ACHN (cell line): ENCODE measurements at regions not wholly inside any gene's neighbourhood (a gene's known extent, or its start where the extent isn't known, plus 50 kb on each side); places are given as distances from the start of the nearest gene placed in this dataset.
A peak's percentile ranks its signal among the peaks of the same experiment; 100 is the strongest.

Source experiments
- DNase-seq: peaks from one replicate; pipeline ENCODE4 v3.0.0-alpha.2; 2015
- in situ Hi-C: cut with HindIII; loops from 2 replicates; pipeline ENCODE4 v1.10.0; 2017; ENCODE audit warnings: low sequenced_read_pairs, low pct_ligation_motif_present, low pct_unique_long_range_greater_than_20kb

GRCh38 chr18:22681908-22682307 lies 251.2 kb upstream of the RBBP8 start:
- peak; percentile 9 for DNase-seq
- in situ Hi-C loops: no loop called here

- in situ Hi-C loops: no loop called here
- DNase-seq: no peak
Observed at GRCh38 chr18:22682720-22683119, 250.4 kb upstream of the RBBP8 start.

- DNase-seq: peak; percentile 84
- in situ Hi-C loops: no loop called here
Observed at GRCh38 chr18:22683196-22683676, 249.9 kb upstream of the RBBP8 start.

DNA sequence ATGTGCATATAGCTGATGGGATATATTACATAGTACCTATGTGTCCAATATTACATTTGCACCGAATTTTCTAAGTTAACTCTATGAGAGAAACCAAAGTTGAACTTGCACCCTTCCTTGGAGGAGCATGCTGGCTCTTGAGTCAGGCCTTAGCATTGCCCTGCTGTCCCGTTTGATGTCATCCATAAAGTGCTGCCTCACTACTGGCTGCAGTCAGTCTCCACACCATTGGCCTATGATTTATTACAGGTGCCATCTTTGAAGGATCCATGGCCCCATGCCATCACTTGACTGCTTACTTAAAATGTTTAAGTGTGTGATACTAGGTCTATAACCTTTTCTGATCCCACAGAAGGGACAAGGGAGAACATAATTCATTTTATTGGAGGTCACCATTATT lies 249.3 kb upstream of the RBBP8 start:
- in situ Hi-C loops: no loop called here
- no peak for DNase-seq

DNA sequence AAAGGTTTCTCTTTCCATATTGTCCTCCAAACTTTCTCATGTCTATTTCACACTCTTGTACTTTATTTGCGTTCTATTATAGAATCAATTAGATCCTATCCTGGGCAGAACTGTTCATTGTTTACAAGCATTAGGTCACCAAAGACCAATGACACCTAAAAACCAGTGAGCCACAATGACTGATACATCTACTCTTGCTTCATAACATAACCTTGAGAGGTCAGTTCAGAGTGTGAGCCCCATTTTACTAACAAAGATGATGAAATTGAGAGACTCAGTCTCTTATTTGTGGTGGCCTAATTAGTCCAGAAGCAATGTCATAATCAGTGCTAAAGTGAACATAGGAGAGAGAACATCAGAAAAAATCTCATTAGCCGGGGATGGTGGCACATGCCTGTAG lies 248.9 kb upstream of the RBBP8 start:
- in situ Hi-C loops: no loop called here
- no peak for DNase-seq

DNA sequence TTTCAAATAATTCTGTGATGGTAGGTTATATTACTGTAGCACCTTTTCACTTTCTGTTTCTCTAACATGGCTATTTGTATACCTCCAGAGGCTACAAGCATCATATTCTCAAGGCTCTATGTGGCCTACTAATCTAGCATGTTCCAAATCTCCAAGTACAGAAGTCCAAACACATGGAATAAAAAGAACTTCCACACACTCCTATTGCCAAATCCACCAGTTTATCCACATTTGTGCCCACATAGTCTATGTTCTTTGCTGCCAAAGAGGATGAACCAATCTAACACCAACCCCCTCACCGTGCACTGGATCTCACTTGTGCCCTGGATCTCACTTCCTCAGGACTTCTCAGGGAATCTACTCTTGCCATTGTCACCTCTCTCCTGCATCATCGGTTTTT lies 247.3 kb upstream of the RBBP8 start:
- no peak for DNase-seq
- in situ Hi-C loops: no loop called here

DNA sequence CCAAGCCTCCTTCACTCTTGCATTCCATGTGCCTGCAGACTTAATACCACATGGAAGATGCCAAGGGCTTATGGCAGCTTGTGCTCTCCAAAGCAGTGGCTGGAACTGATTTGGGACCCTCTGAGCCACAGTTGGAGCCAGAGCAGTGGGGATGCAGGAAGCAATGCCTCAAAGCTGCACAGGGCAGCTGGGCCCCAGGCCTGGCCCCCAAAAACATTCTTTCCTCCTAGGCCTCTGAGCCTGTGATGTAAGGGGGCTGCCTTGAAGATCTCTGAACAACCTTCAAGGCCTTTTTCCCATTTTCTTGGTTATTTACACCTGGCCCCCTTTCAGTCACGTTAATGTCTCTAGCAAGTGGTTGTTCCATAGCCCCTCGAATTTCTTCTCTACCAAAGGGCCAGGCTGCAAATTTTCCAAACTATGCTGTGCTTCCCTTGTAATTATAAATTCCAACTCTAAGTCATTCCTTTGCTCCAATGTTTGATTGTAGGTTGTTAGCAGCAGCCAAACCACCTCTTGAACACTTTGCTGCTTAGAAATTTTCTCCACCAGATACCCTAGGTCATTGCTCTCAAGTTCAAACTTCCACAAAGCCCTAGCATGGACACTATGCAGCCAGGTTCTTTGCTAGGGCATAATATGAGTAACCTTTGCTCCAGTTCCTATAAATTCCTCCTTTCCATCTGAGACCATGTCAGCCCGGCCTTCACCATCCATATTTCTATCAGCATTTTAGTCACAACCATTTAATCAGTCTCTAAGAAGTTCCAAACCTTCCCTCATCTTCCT lies 245.0 kb upstream of the RBBP8 start:
- DNase-seq: no peak
- in situ Hi-C loops: no loop called here

DNA sequence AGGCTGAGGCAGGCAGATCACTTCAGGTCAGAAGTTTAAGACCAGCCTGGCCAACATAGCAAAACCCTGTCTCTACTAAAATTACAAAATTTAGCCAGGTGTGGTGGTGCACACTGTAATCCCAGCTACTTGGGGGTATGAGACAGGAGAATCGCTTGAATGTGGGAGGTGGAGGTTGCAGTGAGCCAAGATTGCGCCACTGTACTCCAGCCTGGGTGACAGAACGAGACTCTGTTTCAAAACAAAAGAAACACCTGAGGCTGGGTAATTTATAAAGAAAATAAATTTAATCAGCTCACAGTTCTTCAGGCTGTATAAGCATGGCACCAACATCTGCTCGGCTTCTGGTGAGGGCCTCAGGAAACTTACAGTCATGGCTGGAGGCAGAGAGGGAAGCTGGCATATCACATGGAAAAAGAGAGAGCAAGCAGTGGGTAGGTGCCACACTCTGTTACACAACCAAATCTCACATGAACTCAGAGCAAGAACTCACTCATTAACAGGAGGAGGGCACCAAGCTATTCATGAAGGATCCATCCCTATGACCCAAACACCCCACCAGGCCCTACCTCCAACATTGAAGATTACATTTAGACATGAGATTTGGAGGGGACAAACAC lies 244.1 kb upstream of the RBBP8 start:
- in situ Hi-C loops: no loop called here
- DNase-seq: no peak

- in situ Hi-C loops: no loop called here
- DNase-seq: no peak
Observed at GRCh38 chr18:22689712-22690111, 243.4 kb upstream of the RBBP8 start.

- no peak for DNase-seq
- in situ Hi-C loops: no loop called here
Observed at GRCh38 chr18:22690556-22690955, 242.6 kb upstream of the RBBP8 start.

- in situ Hi-C loops: no loop called here
- DNase-seq: no peak
Observed at GRCh38 chr18:22691946-22692710, 241.0 kb upstream of the RBBP8 start.

GRCh38 chr18:22694954-22695353 lies 238.2 kb upstream of the RBBP8 start:
- in situ Hi-C loops: no loop called here
- DNase-seq: peak; percentile 89

DNA sequence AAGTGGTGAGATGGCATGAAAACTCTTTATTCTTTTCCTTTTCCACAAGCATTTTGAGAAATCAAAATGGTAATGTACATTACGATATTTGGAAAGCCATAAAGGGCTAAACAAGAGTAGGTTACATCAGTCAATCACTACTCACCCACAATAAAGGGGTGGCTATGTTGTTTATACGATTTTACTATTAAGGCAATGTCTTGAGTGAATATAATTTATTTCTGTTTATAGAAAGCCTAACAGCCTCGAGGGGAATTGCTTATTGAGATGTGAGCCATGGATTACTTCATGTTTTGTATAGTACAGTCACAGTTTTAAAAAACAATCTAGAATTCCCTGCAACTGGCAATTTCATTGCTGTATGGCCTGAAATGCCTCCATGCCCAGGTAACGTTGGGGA lies 237.5 kb upstream of the RBBP8 start:
- DNase-seq: no peak
- in situ Hi-C loops: no loop called here

DNA sequence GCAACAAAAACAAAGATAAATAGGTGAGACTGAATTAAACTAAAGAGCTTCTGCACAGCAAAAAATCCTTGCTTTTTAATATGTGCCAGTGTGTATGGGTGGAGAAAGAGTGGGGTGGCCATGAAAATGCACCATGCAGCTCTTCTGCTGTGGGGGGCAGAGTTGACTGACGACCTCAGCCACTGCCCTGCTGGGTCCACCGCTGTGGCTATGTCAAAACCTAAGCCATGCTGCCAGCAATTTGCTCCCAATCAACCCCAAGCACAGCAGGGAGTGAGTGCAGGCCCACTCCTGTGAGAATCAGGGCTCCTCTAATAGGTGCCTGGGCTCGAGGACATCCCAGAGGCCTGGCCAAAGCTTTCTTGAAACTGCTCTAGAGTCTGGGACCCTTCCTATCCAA lies 235.6 kb upstream of the RBBP8 start:
- in situ Hi-C loops: no loop called here
- no peak for DNase-seq

GRCh38 chr18:22698711-22699110 lies 234.4 kb upstream of the RBBP8 start:
- in situ Hi-C loops: no loop called here
- no peak for DNase-seq

- in situ Hi-C loops: no loop called here
- no peak for DNase-seq
Observed at GRCh38 chr18:22699629-22700028, 233.5 kb upstream of the RBBP8 start.

GRCh38 chr18:22700920-22701319 lies 232.2 kb upstream of the RBBP8 start:
- no peak for DNase-seq
- in situ Hi-C loops: no loop called here

DNA sequence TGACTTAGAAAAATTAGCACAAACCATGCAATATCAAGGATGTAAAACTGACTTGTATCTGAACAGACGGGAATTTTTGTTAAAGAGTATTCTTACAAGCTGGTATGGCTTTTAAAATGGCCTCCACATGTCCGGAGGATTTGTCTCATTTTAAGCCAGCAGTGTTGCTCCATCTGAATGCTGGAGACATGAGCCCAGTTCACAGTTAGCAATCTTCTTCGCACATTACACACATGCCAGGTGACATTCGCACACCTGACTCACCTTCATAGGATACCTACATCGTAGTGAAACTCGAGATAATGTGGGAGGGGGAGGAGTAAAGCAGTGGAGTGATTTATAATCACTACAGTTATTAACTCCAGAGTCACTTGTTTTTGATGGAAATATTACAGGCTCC lies 231.8 kb upstream of the RBBP8 start:
- no peak for DNase-seq
- in situ Hi-C loops: no loop called here

DNA sequence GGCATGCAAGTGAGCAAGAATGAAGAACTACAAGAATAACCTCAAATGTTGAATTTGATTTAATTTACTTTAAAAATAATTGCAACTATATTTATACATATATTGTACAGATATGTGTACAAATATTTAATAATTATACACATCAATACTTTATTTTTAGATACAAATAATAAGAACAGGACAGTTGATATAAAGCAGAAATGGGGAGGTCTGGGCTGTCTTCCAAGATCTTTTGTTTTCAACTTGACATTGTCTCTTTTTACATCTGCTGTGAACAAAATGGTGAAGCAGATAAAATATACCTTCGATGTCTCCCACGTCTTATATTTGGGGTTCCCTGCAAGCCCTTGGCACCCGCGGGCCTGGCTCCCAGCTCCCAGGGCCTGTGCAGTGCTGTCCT lies 231.3 kb upstream of the RBBP8 start:
- DNase-seq: no peak
- in situ Hi-C loops: no loop called here

GRCh38 chr18:22702806-22703205 lies 230.3 kb upstream of the RBBP8 start:
- in situ Hi-C loops: no loop called here

More at GRCh38 chr18:22702806-22703205, 230.3 kb upstream of the RBBP8 start:
- DNase-seq: no peak
